CD14-positive monocyte (primary cell): ENCODE measurements at regions not wholly inside any gene's neighbourhood (a gene's known extent, or its start where the extent isn't known, plus 50 kb on each side); places are given as distances from the start of the nearest gene placed in this dataset.

Experiments
- DNase-seq, 3 donors: peaks; one replicate each; pipeline ENCODE4 v3.0.0-alpha.2; 2011 to 2022
- H2AFZ ChIP-seq: 2 replicates; pipeline ENCODE4 v1.6.0; 2012; ENCODE audit warnings: mild to moderate bottlenecking, low read depth, low read length, inconsistent platforms; ENCODE audit not compliant: insufficient read depth, poor library complexity, severe bottlenecking
- H3K27ac ChIP-seq, 2 donors: 1 replicate in 1 of 2; 2 replicates in 1 of 2; pipeline ENCODE4 v1.5.1; 2012 to 2013; ENCODE audit warnings: low read length in 2 of 2, control low read depth in 1 of 2, inconsistent platforms in 1 of 2, low read depth in 1 of 2, mild to moderate bottlenecking in 1 of 2
- H3K27me3 ChIP-seq, 2 donors: one replicate each; pipeline versions ENCODE4 v1.6.0 to v1.6.1; 2011 to 2013; ENCODE audit warnings: low read length in 2 of 2; ENCODE audit not compliant: control insufficient read depth in 2 of 2, insufficient read depth in 2 of 2
- H3K36me3 ChIP-seq, 2 donors: replicated peaks in 1 of 2; 1 replicate in 1 of 2; 2 replicates in 1 of 2; pipeline versions ENCODE4 v1.5.1 to v1.6.1; 2012 to 2013; ENCODE audit warnings: low read length in 2 of 2, control low read depth in 1 of 2, inconsistent platforms in 1 of 2, mild to moderate bottlenecking in 1 of 2; ENCODE audit not compliant: insufficient read depth in 2 of 2, control insufficient read depth in 1 of 2
- H3K4me1 ChIP-seq, 2 donors: 1 replicate in 1 of 2; 2 replicates in 1 of 2; pipeline versions ENCODE4 v1.5.1 to v1.6.1; 2012 to 2013; ENCODE audit warnings: low read length in 2 of 2, control low read depth in 1 of 2, inconsistent platforms in 1 of 2, mild to moderate bottlenecking in 1 of 2, moderate library complexity in 1 of 2; ENCODE audit not compliant: insufficient read depth in 2 of 2, control insufficient read depth in 1 of 2
- H3K4me2 ChIP-seq: replicated peaks from 2 replicates; pipeline ENCODE3; 2012; ENCODE audit warnings: low read length, moderate library complexity, mild to moderate bottlenecking; ENCODE audit not compliant: poor library complexity, severe bottlenecking; ENCODE audit errors: extremely low read depth
- H3K4me3 ChIP-seq, 3 experiments: fragments of 200-600 bp in 1 of 3; sonication (generic) in 1 of 3; replicated peaks in 1 of 3; 1 replicate in 2 of 3; 2 replicates in 1 of 3; pipeline ENCODE4 v1.5.1; 2011 to 2013; ENCODE audit warnings: low read length in 3 of 3, mild to moderate bottlenecking in 3 of 3, control low read depth in 2 of 3, low read depth in 2 of 3, inconsistent platforms in 1 of 3, moderate library complexity in 1 of 3
- H3K79me2 ChIP-seq: 2 replicates; pipeline ENCODE4 v1.6.0; 2012; ENCODE audit warnings: mild to moderate bottlenecking, control low read depth, inconsistent platforms, low read length, moderate library complexity; ENCODE audit not compliant: insufficient read depth
- H3K9ac ChIP-seq: 2 replicates; pipeline ENCODE4 v1.6.0; 2017; ENCODE audit warnings: low read length, mild to moderate bottlenecking; ENCODE audit not compliant: insufficient read depth, poor library complexity, severe bottlenecking
- H3K9me3 ChIP-seq, 2 donors: replicated peaks in 1 of 2; 1 replicate in 1 of 2; 2 replicates in 1 of 2; pipeline versions ENCODE4 v1.5.1 to v1.6.1; 2012 to 2013; ENCODE audit warnings: low read length in 2 of 2, control low read depth in 1 of 2; ENCODE audit not compliant: control insufficient read depth in 1 of 2, insufficient read depth in 1 of 2
- H4K20me1 ChIP-seq: 2 replicates; pipeline ENCODE4 v1.6.0; 2012; ENCODE audit warnings: mild to moderate bottlenecking, low read length, control low read depth, moderate library complexity; ENCODE audit not compliant: insufficient read depth
- H3K27ac Mint-ChIP-seq, 7 donors: one replicate each; pipeline ENCODE4 v1.8.0; 2020; ENCODE audit warnings: mild to moderate bottlenecking in 7 of 7, mixed read lengths in 7 of 7, moderate library complexity in 6 of 7, inconsistent platforms in 2 of 7
- H3K27me3 Mint-ChIP-seq, 3 donors: one replicate each; pipeline ENCODE4 v1.8.0; 2021 to 2022; ENCODE audit warnings: low read depth in 3 of 3, mild to moderate bottlenecking in 3 of 3, mixed read lengths in 3 of 3, moderate library complexity in 3 of 3, inconsistent platforms in 1 of 3
- H3K36me3 Mint-ChIP-seq, 2 donors: one replicate each; pipeline ENCODE4 v1.8.0; 2020; ENCODE audit warnings: mixed read lengths in 2 of 2, inconsistent platforms in 1 of 2, mild to moderate bottlenecking in 1 of 2
- H3K4me1 Mint-ChIP-seq: one replicate; pipeline ENCODE4 v1.8.0; 2020; ENCODE audit warnings: mild to moderate bottlenecking, mixed read lengths
- H3K4me3 Mint-ChIP-seq, 2 donors: one replicate each; pipeline ENCODE4 v1.8.0; 2020; ENCODE audit warnings: mild to moderate bottlenecking in 2 of 2, mixed read lengths in 2 of 2, moderate library complexity in 1 of 2
- H3K9me3 Mint-ChIP-seq, 7 donors: one replicate each; pipeline ENCODE4 v1.8.0; 2020 to 2022; ENCODE audit warnings: mixed read lengths in 7 of 7, mild to moderate bottlenecking in 6 of 7, moderate library complexity in 6 of 7, inconsistent platforms in 2 of 7
- WGBS: methylation state at CpG from one replicate; pipeline ENCODE4 v1.1.5; 2013; ENCODE audit warnings: missing lambda C conversion rate; ENCODE audit not compliant: insufficient coverage; 5-methylcytosine and 5-hydroxymethylcytosine counted together
- intact Hi-C, 2 donors: fragments of 100-400 bp; cut with micrococcal nuclease; formaldehyde crosslinking; loops; one replicate each; pipeline versions ENCODE4 v1.15.0 to v1.15.1; 2023
- TF ChIP-seq, protein P1 (sequence below): fragments of 200-600 bp; IDR thresholded peaks from one replicate; pipeline ENCODE4 v1.8.0; 2022; ENCODE audit warnings: antibody characterized with exemption, mild to moderate bottlenecking

DNA sequence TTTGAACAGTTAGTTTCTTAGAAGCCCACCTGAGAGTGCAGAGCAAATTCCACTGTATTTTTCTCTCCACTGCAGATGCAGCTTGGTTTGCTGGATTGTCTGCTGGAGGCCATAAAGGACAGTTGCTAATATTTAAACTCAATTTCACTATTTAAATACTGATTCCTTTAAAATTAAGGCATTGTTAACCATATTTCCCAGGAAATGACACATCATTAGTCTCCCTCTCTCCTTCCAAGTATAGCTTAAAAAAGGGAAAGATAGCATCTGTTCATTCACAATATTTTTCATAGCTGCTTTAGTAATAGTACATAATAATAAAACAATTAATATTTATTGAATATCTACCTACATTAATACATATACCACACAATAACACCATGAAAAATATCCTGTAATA, 252.9 kb downstream of the HGF start:
- H3K4me1 ChIP-seq: no peaks in the 10 kb centered on the region
- intact Hi-C loops: no loop called here
- Mint-ChIP-seq H3K27ac (no peak overlapping the region), H3K4me3 (no peak overlapping the region), H3K4me1 (no peaks in the 10 kb centered on the region), H3K27me3 (no peaks in the 10 kb centered on the region), H3K36me3 (no peaks in the 10 kb centered on the region), H3K9me3 (peaks cover 0 to 3% (median 0%) of the 10 kb centered on the region in 7 donors)
- no peaks in the 10 kb centered on the region for H3K79me2 ChIP-seq
- no peak overlapping the region for H3K4me3 ChIP-seq
- H3K9ac ChIP-seq: no peak overlapping the region
- H3K9me3 ChIP-seq: no peaks in the 10 kb centered on the region
- H3K4me2 ChIP-seq: no peak overlapping the region
- no peak overlapping the region for H2AFZ ChIP-seq
- no peak for DNase-seq
- H3K27me3 ChIP-seq: no peaks in the 10 kb centered on the region
- H3K36me3 ChIP-seq: no peaks in the 10 kb centered on the region
- no peaks in the 10 kb centered on the region for H4K20me1 ChIP-seq
- TF ChIP-seq, protein P1, sequence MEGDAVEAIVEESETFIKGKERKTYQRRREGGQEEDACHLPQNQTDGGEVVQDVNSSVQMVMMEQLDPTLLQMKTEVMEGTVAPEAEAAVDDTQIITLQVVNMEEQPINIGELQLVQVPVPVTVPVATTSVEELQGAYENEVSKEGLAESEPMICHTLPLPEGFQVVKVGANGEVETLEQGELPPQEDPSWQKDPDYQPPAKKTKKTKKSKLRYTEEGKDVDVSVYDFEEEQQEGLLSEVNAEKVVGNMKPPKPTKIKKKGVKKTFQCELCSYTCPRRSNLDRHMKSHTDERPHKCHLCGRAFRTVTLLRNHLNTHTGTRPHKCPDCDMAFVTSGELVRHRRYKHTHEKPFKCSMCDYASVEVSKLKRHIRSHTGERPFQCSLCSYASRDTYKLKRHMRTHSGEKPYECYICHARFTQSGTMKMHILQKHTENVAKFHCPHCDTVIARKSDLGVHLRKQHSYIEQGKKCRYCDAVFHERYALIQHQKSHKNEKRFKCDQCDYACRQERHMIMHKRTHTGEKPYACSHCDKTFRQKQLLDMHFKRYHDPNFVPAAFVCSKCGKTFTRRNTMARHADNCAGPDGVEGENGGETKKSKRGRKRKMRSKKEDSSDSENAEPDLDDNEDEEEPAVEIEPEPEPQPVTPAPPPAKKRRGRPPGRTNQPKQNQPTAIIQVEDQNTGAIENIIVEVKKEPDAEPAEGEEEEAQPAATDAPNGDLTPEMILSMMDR: no peak
- no peak overlapping the region for H3K27ac ChIP-seq

DNA sequence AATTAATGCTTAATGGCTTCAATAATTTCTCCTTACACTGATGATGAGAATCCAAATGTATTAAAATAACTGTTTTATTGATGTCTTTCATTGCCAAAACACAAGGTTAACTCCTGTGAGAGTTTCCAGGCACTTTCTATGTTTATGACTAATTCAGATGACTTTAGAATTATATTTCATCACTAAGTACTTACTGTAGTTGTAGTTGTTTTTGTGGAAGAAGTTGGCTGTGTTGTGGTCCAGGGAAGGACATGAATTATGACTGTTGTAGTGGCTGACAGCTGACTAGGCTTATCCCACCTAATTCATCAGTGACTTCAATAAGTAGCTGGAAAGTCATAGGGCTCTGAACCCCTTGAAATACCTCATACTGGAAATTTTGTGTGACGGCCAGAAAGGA, 254.8 kb downstream of the HGF start:
- no peak overlapping the region for H3K4me3 Mint-ChIP-seq
- peaks cover 0 to 3% (median 0%) of the 10 kb centered on the region in 7 donors for H3K9me3 Mint-ChIP-seq
- intact Hi-C loops: no loop called here
- Histone ChIP-seq H3K4me3 (no peak overlapping the region), H3K79me2 (no peaks in the 10 kb centered on the region), H3K4me1 (no peaks in the 10 kb centered on the region), H4K20me1 (no peaks in the 10 kb centered on the region), H3K27ac (no peak overlapping the region), H2AFZ (no peak overlapping the region), H3K9ac (no peak overlapping the region), H3K4me2 (no peak overlapping the region), H3K36me3 (no peaks in the 10 kb centered on the region), H3K9me3 (no peaks in the 10 kb centered on the region), H3K27me3 (no peaks in the 10 kb centered on the region)
- TF ChIP-seq, protein P1: no peak
- DNase-seq: no peak
- no peaks in the 10 kb centered on the region for H3K4me1 Mint-ChIP-seq
- H3K27ac Mint-ChIP-seq: no peak overlapping the region
- no CpG with 5 or more reads among the region's 1 CpG for WGBS
- no peaks in the 10 kb centered on the region for H3K36me3 Mint-ChIP-seq
- H3K27me3 Mint-ChIP-seq: no peaks in the 10 kb centered on the region
